ENCODE measurements at regions not wholly inside any gene's neighbourhood (a gene's known extent, or its start where the extent isn't known, plus 50 kb on each side); places are given as distances from the start of the nearest gene placed in this dataset.
"Not testable (repeated sequence)": the region's sequence is repeated elsewhere in the genome, so short reads cannot be mapped to it uniquely, and the experiment has no call there.

DNA sequence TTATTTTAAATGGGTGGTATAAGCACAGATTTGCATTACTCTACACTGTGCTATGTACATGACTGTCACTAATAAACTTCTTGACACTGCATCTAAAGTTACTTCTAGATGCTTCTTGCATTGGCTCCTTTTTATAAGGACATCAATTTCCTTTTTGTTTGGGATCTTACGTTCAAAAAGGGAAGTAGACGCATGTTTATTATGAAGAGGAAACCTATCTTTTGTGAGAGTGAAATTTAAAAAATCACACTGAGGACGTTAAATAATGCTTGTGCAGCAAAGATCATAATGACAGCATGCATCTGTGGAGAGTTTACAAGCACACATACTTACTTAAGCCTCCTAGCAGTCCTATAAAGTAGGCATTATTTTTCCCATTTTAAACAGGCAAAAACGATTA is 479.5 kb downstream of the CD83 start:
- DNase-seq (ENCODE audit: low read depth), result no peak

DNA sequence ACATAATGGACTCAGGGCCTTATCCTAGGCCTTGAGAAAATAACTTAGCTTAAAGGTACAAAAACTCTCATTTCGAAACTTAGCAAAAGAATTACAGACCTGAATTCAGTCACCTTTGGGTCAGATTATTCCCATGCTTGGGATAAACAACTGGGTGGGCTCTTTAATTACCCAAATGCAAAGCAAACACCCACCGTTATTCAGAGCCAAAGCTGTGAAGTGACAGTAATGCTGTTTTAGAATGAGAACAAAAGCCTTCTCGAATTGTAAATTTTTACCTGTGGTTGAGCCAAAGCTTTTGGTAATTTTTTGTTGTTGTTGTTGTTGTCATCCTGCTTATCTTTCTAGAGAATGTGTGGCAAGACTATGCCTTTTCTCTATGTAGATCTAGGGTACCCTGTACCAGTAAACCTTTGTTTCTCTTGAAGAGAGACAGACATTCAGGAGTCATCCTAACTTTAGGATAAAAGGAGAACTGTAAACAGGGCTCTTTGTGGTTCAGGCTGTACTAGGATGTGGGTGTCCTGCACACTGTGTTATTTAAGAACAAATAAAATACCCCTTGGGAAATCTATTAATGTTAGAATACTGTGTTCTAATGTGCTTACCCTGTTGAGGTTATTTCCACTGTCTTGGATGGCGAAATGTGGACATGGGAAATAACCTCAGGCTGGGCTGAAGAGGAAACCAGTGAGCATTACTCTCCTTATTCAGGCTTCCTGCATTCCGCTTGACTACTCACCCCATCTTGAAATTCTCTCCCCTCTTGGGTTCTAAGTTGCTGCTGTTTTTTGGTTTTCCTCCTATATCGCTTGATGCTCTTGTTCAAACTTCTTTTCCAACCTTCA is 480.7 kb downstream of the CD83 start:
- DNase-seq (ENCODE audit: low read depth), result no peak

DNA sequence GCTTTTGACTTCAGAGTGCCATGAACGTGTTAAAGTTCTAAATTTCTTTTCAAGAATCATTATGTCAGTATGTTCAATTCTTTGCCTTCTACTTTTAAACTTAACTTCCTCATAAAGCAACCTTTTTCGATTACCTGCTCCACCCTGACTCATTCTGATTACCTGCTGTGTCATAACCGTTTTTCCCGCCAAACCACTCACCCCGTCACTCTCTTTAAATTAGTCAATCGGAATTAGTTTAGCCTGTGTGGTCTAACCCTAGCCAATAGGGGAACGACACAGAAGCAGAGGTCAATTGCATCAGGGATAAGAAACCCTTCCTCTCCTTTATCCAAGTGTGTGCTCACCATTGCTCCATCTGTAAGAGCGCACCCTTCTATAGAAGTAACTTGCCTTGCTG is 482.7 kb downstream of the CD83 start:
- not testable (repeated sequence) for DNase-seq (ENCODE audit: low read depth)

DNA sequence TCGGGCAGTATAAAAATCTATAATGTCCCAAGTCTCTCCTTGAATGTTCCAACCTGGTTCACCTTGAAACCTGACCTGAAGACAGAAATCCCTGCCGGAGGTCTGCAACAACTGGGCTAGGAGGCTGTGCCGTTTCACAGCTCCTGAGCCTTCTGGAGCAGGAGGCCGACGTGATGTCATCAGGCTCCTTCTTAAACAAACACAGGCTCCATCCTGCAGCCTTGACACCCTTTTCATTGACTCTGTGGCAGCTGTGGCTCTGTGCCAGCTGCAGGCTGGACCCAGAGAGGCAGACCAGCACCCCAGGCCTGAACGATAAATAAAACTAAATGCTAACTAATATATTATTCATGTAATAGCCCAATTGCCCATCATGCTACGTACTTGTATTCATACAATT is 483.9 kb downstream of the CD83 start:
- DNase-seq (ENCODE audit: low read depth), result no peak

DNA sequence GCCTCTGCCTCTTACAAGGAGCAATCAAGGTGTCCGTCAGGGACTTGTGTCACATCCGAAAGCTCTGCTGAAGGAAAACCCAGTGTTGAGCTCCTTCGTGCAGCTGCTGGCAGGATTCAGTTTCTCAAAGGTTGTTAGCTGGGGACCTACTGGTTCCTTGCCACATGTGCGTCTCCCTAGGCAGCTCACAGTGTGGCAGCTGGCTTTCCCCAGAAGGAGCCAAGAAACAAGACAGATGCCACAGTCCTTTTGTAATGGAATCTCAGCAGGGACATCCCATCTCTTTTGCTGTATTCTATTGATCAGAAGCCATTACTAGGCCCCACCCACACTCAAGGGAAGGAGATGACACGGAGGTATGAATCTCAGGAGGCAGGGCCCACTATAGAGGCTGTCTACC is 488.8 kb downstream of the CD83 start:
- no peak for DNase-seq (ENCODE audit: low read depth)

DNA sequence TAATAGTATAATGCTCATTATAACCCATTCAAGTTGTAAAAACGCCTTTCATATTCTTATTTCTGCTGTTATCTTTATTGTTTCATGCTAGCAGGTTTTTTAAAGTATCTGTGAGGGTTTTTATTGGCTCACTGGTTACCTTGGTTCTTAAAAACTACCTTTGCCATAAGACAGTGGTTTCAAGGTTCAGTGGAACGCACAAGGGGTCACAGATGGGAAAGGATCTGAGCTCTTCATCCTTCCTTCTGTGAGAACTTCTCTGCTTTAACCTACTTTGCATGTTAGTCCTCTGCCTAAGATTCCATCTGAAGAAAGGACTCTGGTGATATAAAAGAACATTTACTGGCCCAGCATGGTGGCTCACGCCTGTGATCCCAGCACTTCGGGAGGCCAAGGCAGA is 492.6 kb downstream of the CD83 start:
- DNase-seq (ENCODE audit: low read depth), result no peak

DNA sequence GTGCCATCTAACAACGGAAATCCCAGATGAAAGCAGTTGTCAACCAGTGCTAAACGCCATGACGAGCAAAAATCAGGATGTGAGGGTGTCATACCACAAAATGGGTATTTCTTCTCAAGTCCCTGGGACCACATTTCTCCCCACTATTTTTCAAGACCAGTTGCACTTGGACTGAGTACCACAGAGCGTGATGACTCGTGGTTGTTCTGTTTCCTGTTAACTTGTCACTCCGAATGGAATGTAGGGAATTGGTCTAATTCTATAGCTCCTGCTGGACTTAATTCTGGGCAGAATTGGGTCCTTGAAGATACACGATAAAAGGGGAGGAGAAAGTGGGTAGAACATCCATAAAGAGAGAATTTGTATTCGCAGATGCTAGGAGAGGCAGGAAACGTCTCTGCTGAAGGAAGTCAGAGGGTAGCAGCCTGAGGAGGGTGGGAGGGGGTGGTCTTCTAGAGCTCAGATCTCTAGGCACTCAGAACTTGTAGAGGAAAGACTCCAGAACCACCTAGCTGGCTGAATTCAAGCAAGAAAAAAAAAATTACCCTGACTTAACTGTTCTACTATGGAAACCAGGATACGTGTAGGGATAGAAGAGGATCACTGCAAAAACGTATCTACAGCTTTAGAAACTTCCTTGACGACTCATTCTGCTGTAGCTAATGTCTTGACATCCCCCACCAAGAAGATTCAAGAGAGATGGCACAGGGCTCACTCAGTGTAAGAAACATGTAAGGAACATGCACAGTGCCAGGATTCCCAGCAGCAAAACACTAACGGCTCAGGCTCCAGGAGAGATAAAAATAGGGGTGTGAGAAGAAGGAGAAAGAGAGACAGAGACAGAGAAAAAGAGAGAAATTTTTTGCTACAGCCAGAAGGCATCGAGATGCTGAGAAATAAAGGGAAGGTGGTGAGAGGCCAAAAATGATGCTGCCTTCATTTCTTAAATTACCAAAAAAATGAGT is 494.7 kb downstream of the CD83 start:
- DNase-seq (ENCODE audit: low read depth), result no peak

DNA sequence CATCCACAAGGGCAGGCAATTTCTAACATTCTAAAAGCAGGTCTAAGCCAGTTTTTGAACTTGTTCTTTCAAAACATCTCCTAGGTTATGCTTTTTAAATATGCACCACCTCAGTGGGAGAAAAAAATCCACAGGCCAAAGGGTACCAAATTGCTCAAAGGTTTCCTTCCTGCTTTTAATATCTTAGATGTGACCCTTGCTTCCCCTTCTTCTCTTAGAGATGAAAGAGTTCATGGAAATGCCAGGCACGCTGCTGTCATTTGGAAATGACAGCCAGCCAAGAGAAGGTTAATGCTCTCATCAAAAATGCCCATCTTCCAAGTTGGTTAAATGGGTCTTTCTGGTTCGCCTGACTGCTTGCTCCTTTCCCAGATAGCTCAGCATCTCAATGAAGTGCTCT is 497.1 kb downstream of the CD83 start:
- DNase-seq (ENCODE audit: low read depth), result no peak

DNA sequence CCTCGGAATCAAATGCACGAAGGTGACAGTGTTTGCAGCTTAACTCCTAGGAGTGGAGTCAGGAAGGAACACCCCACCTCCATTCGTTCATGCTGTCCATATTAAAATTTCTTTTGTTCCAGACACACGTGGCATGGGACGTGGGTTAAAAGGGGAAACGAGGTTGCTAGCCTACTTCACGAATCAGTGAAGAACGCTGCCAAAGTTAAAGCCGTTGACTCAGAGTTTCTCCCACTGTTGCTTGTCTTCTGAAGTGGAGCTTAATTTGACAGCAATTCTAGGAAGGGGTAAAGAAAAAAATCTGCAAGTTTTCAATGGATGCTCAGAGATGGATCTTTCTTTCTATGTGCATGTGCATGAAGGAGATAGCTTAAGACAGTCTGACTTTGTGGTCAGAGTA is 499.1 kb downstream of the CD83 start:
- DNase-seq (ENCODE audit: low read depth), result no peak

DNA sequence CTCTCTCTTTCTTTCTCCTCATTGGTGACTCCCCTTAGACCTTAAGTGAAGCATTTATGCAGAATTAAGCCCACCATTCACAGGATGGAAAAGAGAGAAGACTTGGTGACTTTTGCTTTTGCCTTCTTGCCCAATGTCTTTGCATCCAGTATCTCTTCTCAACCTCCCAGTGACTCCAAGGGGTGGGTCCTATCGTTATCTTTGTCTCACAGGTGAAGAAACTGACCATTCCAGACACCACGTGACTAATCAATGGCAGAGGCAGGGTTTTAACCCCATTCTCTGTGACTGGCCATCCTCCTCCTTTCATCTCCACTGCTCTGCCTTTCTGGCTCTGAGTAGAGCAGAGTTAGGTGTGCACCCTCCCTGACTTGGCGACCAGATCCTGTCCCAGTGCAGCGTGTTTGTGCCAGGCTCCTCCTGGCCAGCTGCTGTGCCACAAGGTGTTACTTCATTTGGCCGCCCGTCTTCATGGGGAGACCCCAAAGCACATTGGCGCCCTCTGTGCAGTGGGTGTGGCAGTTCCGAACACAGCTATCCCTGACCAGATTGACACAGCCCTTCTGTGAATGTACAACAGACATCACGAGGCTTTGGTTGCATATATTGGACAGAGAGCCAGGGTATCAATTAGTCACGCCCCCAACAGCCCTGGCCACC is 501.3 kb downstream of the CD83 start:
- DNase-seq (ENCODE audit: low read depth), result no peak

DNA sequence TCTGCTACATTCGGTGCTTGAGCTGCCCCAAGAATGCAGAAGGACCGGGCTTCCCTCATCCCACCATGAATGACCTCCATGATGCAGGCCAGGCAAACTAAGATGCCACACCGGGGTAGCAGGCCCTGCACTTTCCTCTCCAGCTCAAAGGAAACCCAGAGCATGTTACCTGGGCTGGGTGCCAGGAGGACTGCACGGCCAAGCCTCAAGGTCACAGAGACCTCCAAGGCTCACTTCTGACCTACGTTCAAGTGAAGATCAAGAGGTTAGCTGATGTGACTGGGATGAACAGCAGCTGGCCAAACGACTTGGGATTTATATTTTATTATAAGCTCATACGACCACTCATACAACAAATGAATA is 501.8 kb downstream of the CD83 start:
- DNase-seq (ENCODE audit: low read depth), result no peak

DNA sequence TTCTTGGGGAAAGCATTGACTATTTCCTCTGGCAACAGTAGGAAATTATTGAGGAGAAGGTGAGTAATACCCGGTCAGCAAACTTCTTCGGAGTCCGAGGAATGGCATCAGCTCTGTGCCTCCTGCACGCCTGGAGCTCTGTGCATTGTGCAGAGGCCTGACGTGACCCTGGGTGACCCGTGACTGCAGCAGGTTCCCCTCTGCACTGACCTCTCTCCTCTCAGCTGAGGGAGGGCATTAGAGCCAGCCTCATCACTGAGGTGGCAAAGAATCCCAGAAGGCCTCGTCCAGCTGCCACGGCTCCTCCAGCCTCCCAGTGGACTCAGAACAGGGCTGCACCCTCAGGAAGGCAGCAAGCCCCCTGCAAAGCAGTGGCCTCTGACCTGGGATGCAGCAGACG is 502.9 kb downstream of the CD83 start:
- DNase-seq (ENCODE audit: low read depth), result no peak

DNA sequence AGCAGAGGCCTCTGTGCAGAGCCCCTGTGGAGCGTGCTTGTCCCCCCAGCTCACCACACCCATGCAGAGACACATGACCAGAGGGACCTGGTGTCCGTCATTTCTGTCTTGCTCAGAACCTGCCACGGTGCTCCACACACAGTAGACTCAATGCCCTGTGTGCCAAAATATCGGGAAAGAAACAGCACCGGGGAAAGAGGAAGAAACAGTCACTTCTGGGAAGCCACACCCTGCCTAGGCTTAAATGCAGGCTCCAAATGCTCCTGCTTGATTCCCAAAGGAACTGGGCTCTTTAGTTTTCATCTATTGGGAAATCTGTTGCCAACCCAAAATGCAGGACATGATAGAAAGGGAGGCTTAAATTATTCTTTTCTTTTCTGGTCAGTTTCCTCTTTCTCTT is 503.9 kb downstream of the CD83 start:
- no peak for DNase-seq (ENCODE audit: low read depth)

DNA sequence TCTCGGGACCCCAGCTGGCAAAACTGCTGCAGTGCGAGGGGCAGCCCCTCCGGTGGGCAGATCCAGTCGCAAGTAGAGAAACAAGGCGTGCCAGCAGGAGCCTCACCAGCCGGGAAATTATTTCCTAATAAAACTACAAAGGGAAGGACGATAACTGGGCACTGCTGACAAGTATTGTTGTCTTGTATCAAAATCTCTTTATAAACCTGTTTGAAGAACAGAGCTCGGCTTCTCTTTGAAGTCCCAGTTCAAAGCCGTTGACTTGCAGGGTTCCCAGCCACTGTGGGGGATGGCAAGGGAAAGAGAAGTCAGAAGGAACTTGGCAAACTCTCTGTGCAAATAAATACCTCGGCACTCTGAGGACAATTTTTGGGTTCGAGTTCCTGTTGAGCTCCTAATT is 504.5 kb downstream of the CD83 start:
- DNase-seq (ENCODE audit: low read depth), result no peak

DNA sequence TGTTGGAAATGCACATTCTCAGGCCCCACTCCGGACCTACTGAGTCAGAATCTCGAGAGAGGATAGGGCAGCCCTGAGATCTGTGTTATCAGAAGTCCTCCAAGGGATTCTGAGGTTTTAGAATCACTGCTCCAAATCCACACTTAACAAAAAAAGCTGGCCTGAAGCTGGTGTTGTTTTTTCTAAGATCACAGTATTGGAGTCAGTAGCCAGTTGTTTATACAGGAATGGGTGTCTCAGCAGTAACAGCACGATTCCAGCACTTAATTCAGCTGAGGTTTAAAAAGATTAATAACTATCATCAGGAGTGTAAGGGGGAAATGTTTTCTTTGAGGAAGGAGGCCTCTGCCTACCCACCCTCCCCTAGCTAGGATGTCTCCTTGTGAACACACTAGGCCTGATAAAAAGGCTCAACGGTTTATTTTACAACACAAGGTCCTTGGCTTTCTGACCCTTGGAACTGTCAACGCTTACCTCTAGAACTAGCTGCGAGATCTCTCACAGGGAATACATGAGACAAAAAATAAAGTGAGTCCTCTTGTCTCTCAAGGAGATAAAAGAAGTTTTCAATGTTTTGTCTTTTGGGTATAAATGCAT is 505.4 kb downstream of the CD83 start:
- no peak for DNase-seq (ENCODE audit: low read depth)

DNA sequence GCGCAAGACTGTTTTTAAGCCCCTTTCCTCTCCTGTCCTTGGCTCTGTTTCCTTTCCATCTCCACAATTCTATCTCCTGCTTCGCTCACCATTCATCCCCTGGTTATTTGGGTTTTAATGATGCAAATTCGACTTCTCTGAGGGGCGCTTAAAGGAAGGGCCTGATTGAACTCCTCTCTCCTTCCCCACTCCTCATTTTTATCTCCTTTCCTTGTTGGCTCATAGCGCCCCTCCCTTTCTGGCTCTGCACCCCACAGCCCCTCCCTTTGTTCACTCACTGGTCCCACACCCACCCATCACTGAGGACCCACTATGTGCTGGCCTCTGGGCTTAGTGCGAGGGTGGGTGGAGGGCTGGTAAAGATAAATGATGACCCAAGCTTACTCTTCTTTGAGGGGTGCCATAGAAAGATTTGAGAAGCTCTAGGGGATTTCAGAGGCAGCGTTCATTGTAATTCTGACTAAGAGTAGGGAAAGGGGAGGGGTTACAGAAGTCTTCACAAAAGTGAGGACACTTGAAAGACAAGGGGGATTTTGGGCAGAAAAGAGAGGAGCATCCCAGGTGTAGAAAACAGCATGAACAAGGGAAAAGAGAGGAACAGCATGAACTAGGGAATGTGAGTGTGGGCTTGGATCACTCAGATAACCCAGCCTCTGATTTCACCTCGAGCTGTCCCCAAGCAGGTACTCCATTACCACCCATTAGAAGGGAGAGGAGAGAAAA is 507.8 kb downstream of the CD83 start:
- DNase-seq (ENCODE audit: low read depth), result no peak

DNA sequence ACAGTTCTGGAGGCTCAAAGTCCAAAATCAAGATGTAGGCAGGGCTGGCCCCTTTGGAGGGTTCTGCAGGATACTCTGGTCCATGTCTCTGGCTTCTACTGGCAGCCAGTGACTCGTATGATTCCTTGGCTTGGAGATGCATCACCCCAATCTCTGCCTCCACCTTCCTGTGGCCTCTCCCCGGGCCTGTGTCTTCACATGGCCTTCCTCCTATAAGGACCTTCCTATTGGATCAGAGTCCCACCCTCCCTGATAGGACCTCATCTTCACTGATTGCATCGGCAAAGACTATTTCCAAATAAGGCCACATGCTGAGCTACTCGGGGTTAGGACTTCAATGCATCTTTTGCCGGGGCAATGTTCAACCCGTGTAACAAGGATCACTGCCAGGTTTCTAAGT is 509.0 kb downstream of the CD83 start:
- no peak for DNase-seq (ENCODE audit: low read depth)

DNA sequence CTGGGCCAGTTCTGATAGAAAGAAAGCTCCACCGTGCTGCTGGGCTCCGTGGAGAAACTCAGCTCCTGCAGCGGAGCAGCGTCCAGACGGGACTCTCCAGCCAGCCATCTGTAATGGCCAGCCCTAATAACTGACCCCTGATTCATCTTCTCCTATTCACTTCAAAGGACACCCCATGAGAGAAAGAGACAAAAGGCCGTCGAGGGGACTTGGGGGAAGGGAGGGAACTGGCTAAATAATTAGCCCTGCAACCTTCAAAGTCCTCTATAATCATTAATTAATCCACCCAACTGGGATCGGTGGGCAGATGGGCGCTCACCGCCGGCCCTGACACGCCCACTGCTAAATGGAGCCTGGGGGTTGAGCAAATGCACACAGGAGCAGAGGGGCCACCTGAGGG is 512.4 kb downstream of the CD83 start:
- no peak for DNase-seq (ENCODE audit: low read depth)

DNA sequence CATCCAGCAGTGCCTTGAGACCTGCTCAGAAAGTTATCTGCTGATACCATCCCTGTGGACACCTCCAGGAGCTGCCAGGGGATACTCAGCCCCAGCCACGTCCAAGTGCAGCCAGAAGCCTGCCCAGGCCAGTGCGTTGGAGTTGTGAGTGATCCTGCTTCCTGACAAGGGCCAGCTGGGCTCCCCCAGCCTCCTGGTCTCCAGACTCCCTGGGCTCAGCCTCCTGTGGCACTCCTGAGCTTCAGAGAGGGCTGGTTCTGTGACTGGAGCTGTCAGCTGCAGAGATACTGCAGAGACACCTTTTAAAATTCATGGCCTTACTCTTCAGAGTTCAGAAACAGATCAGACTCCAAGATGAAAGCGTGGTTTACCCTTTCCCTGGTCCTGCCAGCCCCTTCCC is 515.9 kb downstream of the CD83 start:
- DNase-seq (ENCODE audit: low read depth), result no peak

DNA sequence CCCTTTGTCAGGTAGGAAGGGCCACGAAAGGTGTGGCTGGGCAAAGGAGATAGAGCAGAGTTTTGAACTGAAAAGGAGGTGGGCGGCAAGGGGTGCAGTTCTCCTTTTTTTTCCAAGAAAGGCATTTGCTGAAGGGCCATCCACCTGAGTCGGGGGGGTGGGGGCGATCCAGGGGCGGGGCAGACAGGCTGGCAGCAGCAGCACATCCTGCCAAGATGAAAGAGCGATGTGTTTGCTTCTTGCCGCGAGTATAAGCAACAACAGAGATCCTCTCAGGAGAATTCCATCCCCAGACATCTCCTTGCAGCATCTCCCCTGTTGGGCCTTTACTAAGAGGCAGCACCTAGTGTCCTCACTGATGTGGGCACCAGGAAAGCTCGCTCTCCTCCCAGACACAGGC is 516.5 kb downstream of the CD83 start:
- DNase-seq (ENCODE audit: low read depth), result no peak

DNA sequence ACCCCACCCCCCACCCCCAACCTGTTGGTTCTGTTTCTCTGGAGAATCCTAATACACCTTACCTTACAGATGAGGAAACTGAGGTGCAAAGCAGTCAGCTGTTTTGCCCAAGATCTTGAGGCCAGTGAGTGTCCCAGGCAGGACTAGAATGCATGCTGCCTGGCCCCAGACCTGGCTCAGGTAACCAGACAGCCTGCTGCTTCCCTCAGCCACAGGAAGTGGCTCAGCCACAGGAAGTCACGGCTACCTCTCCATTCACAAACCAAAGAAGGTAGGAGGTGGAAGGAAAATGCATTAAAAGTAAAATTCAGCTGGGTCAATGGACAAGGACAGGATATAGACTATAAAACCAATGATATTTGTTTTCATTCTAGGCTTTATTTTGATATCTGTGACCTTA is 517.6 kb downstream of the CD83 start:
- no peak for DNase-seq (ENCODE audit: low read depth)
